ENCODE measurements at regions not wholly inside any gene's neighbourhood (a gene's known extent, or its start where the extent isn't known, plus 50 kb on each side); places are given as distances from the start of the nearest gene placed in this dataset.

DNA sequence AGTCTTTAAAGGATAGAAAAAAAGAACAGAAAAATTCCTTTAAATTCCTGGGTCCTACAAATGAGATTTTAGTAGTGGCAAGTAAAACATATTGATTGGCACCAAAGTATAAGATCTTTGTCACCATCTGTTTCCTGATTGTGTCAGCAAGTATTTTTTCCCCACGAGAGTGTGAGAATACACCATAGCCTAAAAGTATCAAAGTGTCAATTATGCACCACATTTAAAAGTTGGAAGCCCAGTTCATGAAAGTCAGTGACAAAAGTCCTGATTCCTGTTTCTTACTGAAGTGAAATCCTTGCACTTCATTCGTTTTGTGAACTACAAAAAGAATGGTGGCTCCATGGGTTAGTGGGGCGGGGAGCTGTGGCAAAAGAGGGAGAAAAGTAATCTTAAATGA lies 83.8 kb upstream of the DPH6 start:
- TF ChIP-seq, protein P1, sequence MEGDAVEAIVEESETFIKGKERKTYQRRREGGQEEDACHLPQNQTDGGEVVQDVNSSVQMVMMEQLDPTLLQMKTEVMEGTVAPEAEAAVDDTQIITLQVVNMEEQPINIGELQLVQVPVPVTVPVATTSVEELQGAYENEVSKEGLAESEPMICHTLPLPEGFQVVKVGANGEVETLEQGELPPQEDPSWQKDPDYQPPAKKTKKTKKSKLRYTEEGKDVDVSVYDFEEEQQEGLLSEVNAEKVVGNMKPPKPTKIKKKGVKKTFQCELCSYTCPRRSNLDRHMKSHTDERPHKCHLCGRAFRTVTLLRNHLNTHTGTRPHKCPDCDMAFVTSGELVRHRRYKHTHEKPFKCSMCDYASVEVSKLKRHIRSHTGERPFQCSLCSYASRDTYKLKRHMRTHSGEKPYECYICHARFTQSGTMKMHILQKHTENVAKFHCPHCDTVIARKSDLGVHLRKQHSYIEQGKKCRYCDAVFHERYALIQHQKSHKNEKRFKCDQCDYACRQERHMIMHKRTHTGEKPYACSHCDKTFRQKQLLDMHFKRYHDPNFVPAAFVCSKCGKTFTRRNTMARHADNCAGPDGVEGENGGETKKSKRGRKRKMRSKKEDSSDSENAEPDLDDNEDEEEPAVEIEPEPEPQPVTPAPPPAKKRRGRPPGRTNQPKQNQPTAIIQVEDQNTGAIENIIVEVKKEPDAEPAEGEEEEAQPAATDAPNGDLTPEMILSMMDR (IDR thresholded peaks at IDR 0.05): no peak
- no peak for TF ChIP-seq ZFX (IDR thresholded peaks at IDR 0.05; ENCODE audit: borderline replicate concordance)

Measured in 22Rv1 (cell line).